Loucy (cell line): ENCODE measurements at regions not wholly inside any gene's neighbourhood (a gene's known extent, or its start where the extent isn't known, plus 50 kb on each side); places are given as distances from the start of the nearest gene placed in this dataset.

Experiments used
- H2AFZ ChIP-seq: fragments of 200-600 bp; sonication (generic); 2 replicates; pipeline ENCODE4 v1.6.0; 2016; ENCODE audit warnings: antibody characterized with exemption, mild to moderate bottlenecking, low read length, moderate library complexity
- H3F3A ChIP-seq: fragments of 200-600 bp; 2 replicates; pipeline ENCODE4 v1.6.0; 2016; ENCODE audit warnings: antibody characterized with exemption, low read depth, mild to moderate bottlenecking
- H3K27me3 ChIP-seq: fragments of 200-600 bp; sonication (generic); 2 replicates; pipeline ENCODE4 v1.6.1; 2014; ENCODE audit warnings: low read length, mild to moderate bottlenecking; ENCODE audit not compliant: insufficient read depth, poor library complexity, severe bottlenecking
- H3K36me3 ChIP-seq: fragments of 200-600 bp; sonication (generic); 2 replicates; pipeline ENCODE4 v1.6.1; 2016; ENCODE audit warnings: low read length; ENCODE audit not compliant: insufficient read depth
- H3K4me1 ChIP-seq: fragments of 200-600 bp; sonication (generic); 2 replicates; pipeline ENCODE4 v1.5.1; 2014; ENCODE audit warnings: low read length, mild to moderate bottlenecking; ENCODE audit not compliant: insufficient read depth, poor library complexity, severe bottlenecking
- H3K4me2 ChIP-seq: fragments of 200-600 bp; sonication (generic); 2 replicates; pipeline ENCODE4 v1.6.0; 2014; ENCODE audit warnings: antibody characterized with exemption, low read length, low read depth, mild to moderate bottlenecking; ENCODE audit not compliant: poor library complexity, severe bottlenecking
- H3K4me3 ChIP-seq: fragments of 200-600 bp; sonication (generic); 2 replicates; pipeline ENCODE4 v1.5.1; 2014; ENCODE audit warnings: low read length, mild to moderate bottlenecking, mixed read lengths; ENCODE audit not compliant: poor library complexity, severe bottlenecking
- H3K79me2 ChIP-seq: fragments of 200-600 bp; sonication (generic); 2 replicates; pipeline ENCODE4 v1.6.1; 2014; ENCODE audit warnings: low read length; ENCODE audit not compliant: insufficient read depth
- H3K9ac ChIP-seq: fragments of 200-600 bp; sonication (generic); 2 replicates; pipeline ENCODE4 v1.6.0; 2014; ENCODE audit warnings: mild to moderate bottlenecking, low read depth, low read length, moderate library complexity; ENCODE audit not compliant: poor library complexity, severe bottlenecking
- H3K9me2 ChIP-seq: fragments of 200-600 bp; sonication (generic); replicated peaks from 2 replicates; pipeline ENCODE4 v1.6.1; 2016; ENCODE audit warnings: low read depth, low read length, mixed read lengths
- H3K9me3 ChIP-seq: fragments of 200-600 bp; sonication (generic); 2 replicates; pipeline ENCODE4 v1.6.1; 2014; ENCODE audit warnings: mild to moderate bottlenecking, antibody characterized with exemption, low read length, low read depth; ENCODE audit not compliant: insufficient read depth
- H4K20me1 ChIP-seq: fragments of 200-600 bp; sonication (generic); 2 replicates; pipeline ENCODE4 v1.6.0; 2014; ENCODE audit warnings: antibody characterized with exemption, low read length, mild to moderate bottlenecking; ENCODE audit not compliant: insufficient read depth, poor library complexity, severe bottlenecking
- CTCF ChIP-seq: fragments of 200-600 bp; sonication (generic); conservative IDR thresholded peaks from 2 replicates; pipeline ENCODE4 v1.5.1; 2014; ENCODE audit warnings: mild to moderate bottlenecking, antibody characterized with exemption, low read length
- EZH2phosphoT487 ChIP-seq: fragments of 200-600 bp; IDR thresholded peaks from 2 replicates; pipeline ENCODE4 v1.6.1; 2018; ENCODE audit warnings: antibody characterized with exemption, mild to moderate bottlenecking, moderate library complexity, borderline replicate concordance

- H3K4me2 ChIP-seq: no peak overlapping the region
These were observed 53.9 kb upstream of the NFE2L3 start for GRCh38 chr7:26097837-26098668.

GRCh38 chr7:26099236-26099635 lies 52.8 kb upstream of the NFE2L3 start:
- Histone ChIP-seq H3K4me3 (no peak overlapping the region), H2AFZ (no peak overlapping the region), H4K20me1 (no peaks in the 10 kb centered on the region), H3K4me1 (no peaks in the 10 kb centered on the region), H3F3A (no peaks in the 10 kb centered on the region), H3K9me2 (no peaks in the 10 kb centered on the region), H3K9ac (no peak overlapping the region), H3K4me2 (no peak overlapping the region), H3K79me2 (no peaks in the 10 kb centered on the region), H3K9me3 (no peaks in the 10 kb centered on the region), H3K27me3 (no peaks in the 10 kb centered on the region), H3K36me3 (no peaks in the 10 kb centered on the region)
- TF ChIP-seq CTCF: no peak
- no peak for TF ChIP-seq EZH2phosphoT487

More at GRCh38 chr7:26097837-26098668, 53.9 kb upstream of the NFE2L3 start:
- Histone ChIP-seq H3K4me3 (no peak overlapping the region), H3K36me3 (no peaks in the 10 kb centered on the region), H3K9me2 (no peaks in the 10 kb centered on the region), H3K9me3 (no peaks in the 10 kb centered on the region), H4K20me1 (no peaks in the 10 kb centered on the region), H3K27me3 (no peaks in the 10 kb centered on the region), H3K79me2 (no peaks in the 10 kb centered on the region), H3K9ac (no peak overlapping the region), H3F3A (no peaks in the 10 kb centered on the region), H3K4me1 (no peaks in the 10 kb centered on the region), H2AFZ (no peak overlapping the region)
- no peak for TF ChIP-seq CTCF
- TF ChIP-seq EZH2phosphoT487: no peak

GRCh38 chr7:26100406-26101339 lies 51.3 kb upstream of the NFE2L3 start:
- Histone ChIP-seq H3K9ac (no peak overlapping the region), H3K4me3 (no peak overlapping the region), H3F3A (no peaks in the 10 kb centered on the region), H3K36me3 (no peaks in the 10 kb centered on the region), H2AFZ (no peak overlapping the region), H3K27me3 (no peaks in the 10 kb centered on the region), H3K9me2 (no peaks in the 10 kb centered on the region), H3K79me2 (no peaks in the 10 kb centered on the region), H4K20me1 (no peaks in the 10 kb centered on the region), H3K4me1 (no peaks in the 10 kb centered on the region), H3K4me2 (no peak overlapping the region), H3K9me3 (no peaks in the 10 kb centered on the region)
- TF ChIP-seq CTCF (no peak), EZH2phosphoT487 (no peak)
